ENCODE measurements at regions not wholly inside any gene's neighbourhood (a gene's known extent, or its start where the extent isn't known, plus 50 kb on each side); places are given as distances from the start of the nearest gene placed in this dataset.

GRCh38 chr3:168889666-168890065, 773.8 kb downstream of the MECOM start (continued):
- TF ChIP-seq REST (IDR thresholded peaks at IDR 0.05; ENCODE audit: low read depth, low read length) (no peak), TAF1 (IDR thresholded peaks at IDR 0.05; ENCODE audit: borderline replicate concordance, low read depth, low read length) (no peak), MAX (IDR thresholded peaks at IDR 0.05; ENCODE audit: low read depth) (no peak), RAD21 (IDR thresholded peaks at IDR 0.05; ENCODE audit: low read length) (no peak), SIN3A (IDR thresholded peaks at IDR 0.05; ENCODE audit: borderline replicate concordance, low read depth, low read length) (no peak), TEAD4 (IDR thresholded peaks at IDR 0.05; ENCODE audit: borderline replicate concordance, insufficient read depth) (no peak), PBX3 (IDR thresholded peaks at IDR 0.05) (no peak), EZH2phosphoT487 (IDR thresholded peaks at IDR 0.05; ENCODE audit: borderline replicate concordance, low read depth) (no peak), FOXM1 (IDR thresholded peaks at IDR 0.05; ENCODE audit: low read depth) (no peak), NRF1 (IDR thresholded peaks at IDR 0.05; ENCODE audit: low read depth, low read length) (no peak)

GRCh38 chr3:168888781-168889180, 774.7 kb downstream of the MECOM start:
- no peaks in the 10 kb centered on the region for H3K4me1 ChIP-seq (ENCODE audit: control insufficient read depth in 1 of 2, insufficient read depth in 2 of 2, low read depth in 1 of 2, low read length in 1 of 2)
- H3K4me3 ChIP-seq (ENCODE audit: low read depth in 2 of 2, low read length in 1 of 2): no peak overlapping the region
- no peak overlapping the region for H3K9ac ChIP-seq
- no peak overlapping the region for H3K4me2 ChIP-seq
- H2AFZ ChIP-seq (ENCODE audit: low read depth): no peak overlapping the region
- WGBS (ENCODE audit: low lambda C conversion rate): 42% methylated on average over 2 of the region's 2 CpGs
- ChIA-PET POLR2A (no interaction called here), CTCF (interaction anchor here (1.0 to 2.6 kb wide), 2 partner anchors 23 to 47 kb away, joined by 3 to 11 read pairs; no protein-coding TSS in a partner anchor)
- H4K20me1 ChIP-seq (ENCODE audit: insufficient read depth): no peaks in the 10 kb centered on the region
- no peaks in the 10 kb centered on the region for H3K9me2 ChIP-seq
- DNase-seq: no peak
- TF ChIP-seq POLR2AphosphoS5 (IDR thresholded peaks at IDR 0.05; ENCODE audit: low read depth, low read length) (no peak), MXI1 (IDR thresholded peaks at IDR 0.05; ENCODE audit: low read depth, low read length) (no peak), EZH2phosphoT487 (IDR thresholded peaks at IDR 0.05; ENCODE audit: borderline replicate concordance, low read depth) (no peak), MAX (IDR thresholded peaks at IDR 0.05; ENCODE audit: low read depth) (no peak), JUND (IDR thresholded peaks at IDR 0.05) (no peak), GABPA (IDR thresholded peaks at IDR 0.05; ENCODE audit: low read depth) (no peak), TCF12 (IDR thresholded peaks at IDR 0.05) (no peak), YY1 (IDR thresholded peaks at IDR 0.05; ENCODE audit: low read depth) (no peak), USF2 (IDR thresholded peaks at IDR 0.05; ENCODE audit: borderline replicate concordance, low read depth, low read length) (no peak), SIN3A (IDR thresholded peaks at IDR 0.05; ENCODE audit: borderline replicate concordance, low read depth, low read length) (no peak), MEF2A (IDR thresholded peaks at IDR 0.05; ENCODE audit: borderline replicate concordance, low read depth) (no peak), NRF1 (IDR thresholded peaks at IDR 0.05; ENCODE audit: low read depth, low read length) (no peak), RXRA (IDR thresholded peaks at IDR 0.05; ENCODE audit: borderline replicate concordance, low read depth) (no peak), NFIC (IDR thresholded peaks at IDR 0.05; ENCODE audit: borderline replicate concordance) (no peak), RAD21 (IDR thresholded peaks at IDR 0.05; ENCODE audit: low read length) (no peak), ELF1 (IDR thresholded peaks at IDR 0.05) (no peak)
- no peaks in the 10 kb centered on the region for H3K79me2 ChIP-seq (ENCODE audit: insufficient read depth)
- no peak overlapping the region for H3K27ac ChIP-seq (ENCODE audit: low read depth in 2 of 2, low read length in 1 of 2)
- no peaks in the 10 kb centered on the region for H3K9me3 ChIP-seq
- no peaks in the 10 kb centered on the region for H3K27me3 ChIP-seq (ENCODE audit: insufficient read depth)
- H3F3A ChIP-seq (replicated peaks; ENCODE audit: insufficient read depth): no peaks in the 10 kb centered on the region
- no peaks in the 10 kb centered on the region for H3K36me3 ChIP-seq (replicated peaks in 1 of 2; ENCODE audit: control insufficient read depth in 1 of 2, insufficient read depth in 2 of 2, low read length in 1 of 2)

Measured in SK-N-SH (cell line).